A549 (cell line): ENCODE measurements at regions not wholly inside any gene's neighbourhood (a gene's known extent, or its start where the extent isn't known, plus 50 kb on each side); places are given as distances from the start of the nearest gene placed in this dataset.

ENCODE experiments used
- PHF8 ChIP-seq: fragments of 200-600 bp; sonication (generic); IDR thresholded peaks from 2 replicates; pipeline ENCODE4 v1.6.1; 2016; ENCODE audit warnings: low read depth, mild to moderate bottlenecking, antibody characterized with exemption, moderate library complexity, borderline replicate concordance
- TF ChIP-seq, protein P1 (sequence below): IDR thresholded peaks from 2 replicates; pipeline ENCODE4 v1.6.1; 2012; ENCODE audit warnings: low read depth, borderline replicate concordance

DNA sequence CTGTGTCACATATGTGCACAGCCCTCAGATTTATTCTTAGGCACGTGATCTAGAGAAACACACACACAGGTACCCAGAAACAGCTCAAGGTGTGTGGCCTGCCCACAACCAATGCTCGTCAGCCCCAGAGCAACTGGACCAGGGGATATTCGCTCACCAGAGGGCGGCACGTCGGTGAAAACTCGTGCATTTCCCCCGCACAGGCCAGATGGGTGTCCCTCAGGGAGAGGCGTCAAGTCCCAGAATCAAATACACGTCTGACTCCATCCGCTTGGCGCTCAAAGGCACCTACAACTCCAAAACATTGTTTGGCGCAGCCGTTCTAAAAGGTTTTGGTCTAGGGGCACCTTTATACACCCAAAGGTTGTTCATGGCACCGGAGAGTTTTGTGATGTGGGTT lies 429.0 kb downstream of the BRD1 start:
- no peak for TF ChIP-seq PHF8
- TF ChIP-seq, protein P1, sequence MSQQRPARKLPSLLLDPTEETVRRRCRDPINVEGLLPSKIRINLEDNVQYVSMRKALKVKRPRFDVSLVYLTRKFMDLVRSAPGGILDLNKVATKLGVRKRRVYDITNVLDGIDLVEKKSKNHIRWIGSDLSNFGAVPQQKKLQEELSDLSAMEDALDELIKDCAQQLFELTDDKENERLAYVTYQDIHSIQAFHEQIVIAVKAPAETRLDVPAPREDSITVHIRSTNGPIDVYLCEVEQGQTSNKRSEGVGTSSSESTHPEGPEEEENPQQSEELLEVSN = no peak
